HUDEP-2 (cell line): ENCODE measurements at regions not wholly inside any gene's neighbourhood (a gene's known extent, or its start where the extent isn't known, plus 50 kb on each side); places are given as distances from the start of the nearest gene placed in this dataset.

Experiments
- DNase-seq, 76 experiments: peaks; one replicate each; lab custom pipeline; 2025; ENCODE audit not compliant: unreplicated experiment in 76 of 76; lab: John Stamatoyannopoulos, UW

DNA sequence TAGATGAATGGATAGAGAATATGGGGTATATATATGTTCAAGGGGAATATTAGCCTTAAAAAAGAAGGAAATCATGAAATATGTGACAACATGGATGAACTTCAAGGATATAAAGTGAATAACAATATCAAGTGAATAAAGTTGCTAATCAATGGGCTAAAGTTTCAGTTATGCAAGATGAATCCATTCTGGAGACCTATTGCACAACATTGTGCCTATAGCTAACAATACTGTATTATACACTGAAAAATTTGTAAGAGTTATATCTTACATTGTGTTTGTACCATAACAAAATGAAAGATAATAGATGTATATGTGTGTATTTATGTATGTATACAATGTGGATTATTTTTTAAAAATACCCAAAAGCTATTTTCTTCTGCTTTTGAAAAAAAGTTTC lies 96.3 kb upstream of the DPYD start:
- DNase-seq: no peak

GRCh38 chr1:98008373-98008772 lies 87.5 kb upstream of the DPYD start:
- DNase-seq: no peak

DNA sequence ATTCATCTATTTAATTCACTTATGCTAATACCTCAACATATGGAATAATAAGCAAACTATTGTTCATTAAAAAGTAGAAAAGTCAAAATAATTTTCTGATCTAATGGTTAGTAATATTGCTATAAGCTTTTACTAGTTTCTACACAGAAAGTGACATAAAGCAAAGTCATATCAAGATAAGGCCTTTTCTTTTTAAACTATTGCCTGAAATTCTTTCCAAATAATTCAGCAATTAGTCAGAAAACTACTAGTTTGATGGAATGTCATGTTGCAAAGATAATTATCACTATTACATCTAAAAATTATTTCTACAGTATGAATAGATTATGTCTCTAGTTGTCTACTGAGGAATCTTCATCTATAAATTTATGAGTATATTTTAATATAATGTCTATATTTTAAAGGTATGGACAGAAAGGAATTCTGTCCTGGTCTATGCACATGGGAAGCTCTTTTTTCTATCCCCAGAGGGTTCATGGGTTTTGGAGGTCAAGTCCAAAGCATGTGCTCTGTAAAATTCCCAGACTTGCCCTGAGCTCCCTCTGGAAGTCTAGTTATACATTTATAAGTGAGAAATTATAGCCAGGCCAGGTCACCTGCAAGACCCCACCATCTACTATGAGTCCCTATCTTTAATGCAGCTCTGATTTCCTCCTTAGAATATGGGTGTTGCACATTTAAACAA lies 84.6 kb upstream of the DPYD start:
- no peak for DNase-seq

GRCh38 chr1:98003442-98003841 lies 82.6 kb upstream of the DPYD start:
- DNase-seq: no peak

GRCh38 chr1:98002288-98002687 lies 81.5 kb upstream of the DPYD start:
- DNase-seq: no peak

DNA sequence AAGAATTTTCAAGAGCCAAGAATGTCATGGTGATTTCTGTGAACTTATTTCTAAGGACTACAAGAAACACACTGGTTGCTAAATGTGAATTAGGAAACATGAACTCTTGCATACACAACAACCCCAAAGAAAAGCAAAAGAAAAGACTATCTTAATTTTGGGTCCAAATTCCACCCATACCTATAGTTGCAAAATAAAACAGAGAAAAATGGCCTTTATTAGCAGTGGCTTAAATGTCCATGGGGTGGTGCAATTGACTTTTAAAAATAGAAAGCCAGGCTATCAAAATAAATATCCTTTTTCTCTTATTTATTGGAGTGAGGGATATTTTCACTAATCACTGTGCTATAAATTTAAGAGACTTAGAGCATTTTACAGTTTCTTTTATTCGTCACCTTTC lies 80.9 kb upstream of the DPYD start:
- no peak for DNase-seq

DNA sequence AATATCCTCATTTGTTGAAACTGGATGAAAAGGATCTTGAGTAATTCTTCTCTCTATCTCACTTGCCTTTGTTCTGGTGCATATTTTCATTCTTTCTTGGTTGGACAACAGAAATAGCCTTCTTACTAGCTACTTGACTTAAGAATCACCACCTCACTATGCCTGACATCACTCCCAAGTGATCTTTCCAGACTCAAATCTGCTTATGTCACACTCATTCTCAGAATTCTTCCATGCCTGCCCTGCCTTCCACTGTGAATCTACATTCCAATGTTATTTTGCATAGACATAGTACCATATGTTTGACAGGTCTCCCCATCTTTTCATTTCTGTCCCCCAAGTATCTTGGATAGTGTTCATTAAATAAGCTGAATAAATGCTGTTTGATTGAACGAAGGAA lies 78.5 kb upstream of the DPYD start:
- DNase-seq: no peak

- no peak for DNase-seq
Measured at GRCh38 chr1:97996880-97997279, 76.0 kb upstream of the DPYD start.

DNA sequence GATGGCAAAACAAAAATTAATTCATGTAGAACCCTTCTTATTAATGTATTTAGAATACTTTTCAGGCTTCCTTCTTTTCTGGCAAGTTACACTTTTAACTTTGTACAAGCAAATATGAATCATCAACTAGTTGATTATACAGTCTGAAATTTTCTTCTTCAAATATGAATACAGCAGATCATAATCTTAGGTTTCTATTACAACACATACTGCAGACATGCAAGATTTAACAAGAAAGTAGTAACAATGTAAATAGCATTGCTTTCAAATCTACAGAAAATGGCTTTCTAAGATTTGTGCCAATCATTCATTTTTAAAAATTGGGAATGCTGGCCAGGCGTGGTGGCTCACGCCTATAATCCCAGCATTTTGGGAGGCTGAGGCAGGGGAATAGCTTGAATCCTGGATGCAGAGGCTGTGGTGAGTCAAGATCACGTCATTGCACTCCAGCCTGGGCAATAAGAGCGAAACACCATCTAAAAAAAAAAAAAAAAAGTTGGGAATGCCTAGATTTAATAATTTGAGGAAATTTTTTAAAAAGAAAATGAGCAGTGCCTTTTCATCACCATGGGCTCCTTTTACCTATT lies 68.4 kb upstream of the DPYD start:
- DNase-seq: no peak

DNA sequence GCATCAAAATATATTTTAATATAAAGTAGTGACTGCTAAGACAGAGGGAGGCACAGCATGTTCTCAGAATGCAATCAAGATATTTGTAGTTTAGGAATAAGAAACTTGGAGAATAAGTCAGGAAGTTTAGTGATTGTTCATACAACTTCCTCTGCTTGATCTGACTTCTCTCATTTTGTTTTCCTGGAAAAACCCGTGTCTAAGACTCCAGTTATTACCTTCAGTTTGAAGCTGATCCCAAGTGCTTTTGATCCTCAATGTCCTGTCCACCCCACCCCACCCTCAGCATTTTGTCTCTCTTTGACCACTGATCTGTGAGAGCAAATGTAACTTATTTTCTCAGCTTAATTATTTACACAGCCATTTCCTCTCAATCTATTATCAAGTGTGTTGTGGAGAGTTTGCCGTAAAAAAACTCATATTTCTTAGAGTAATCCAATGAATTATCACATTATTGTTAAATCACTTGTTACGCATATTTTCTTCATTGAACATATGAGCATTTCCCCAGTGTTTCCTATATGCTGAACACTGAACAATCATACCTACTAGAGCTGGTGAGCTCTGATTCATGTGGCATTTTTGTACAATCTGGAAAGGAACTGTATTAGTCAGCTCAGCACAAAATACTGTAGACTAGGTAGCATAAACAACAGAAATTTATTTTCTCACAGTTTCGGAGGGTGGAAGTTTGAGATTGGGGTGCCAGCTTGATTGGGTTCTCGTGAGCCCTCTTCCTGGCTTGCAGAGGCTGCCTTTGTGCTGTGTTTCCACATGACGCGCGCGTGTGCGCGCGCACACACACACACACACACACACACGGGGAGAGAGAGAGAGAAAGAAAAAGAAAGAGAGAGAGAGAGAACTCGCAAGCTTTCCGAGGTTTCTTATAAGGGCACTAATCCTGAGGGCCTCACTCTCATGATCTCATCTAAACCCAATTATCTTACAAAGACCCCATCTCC lies 65.5 kb upstream of the DPYD start:
- no peak for DNase-seq

GRCh38 chr1:97983126-97983525 lies 62.3 kb upstream of the DPYD start:
- DNase-seq: no peak

DNA sequence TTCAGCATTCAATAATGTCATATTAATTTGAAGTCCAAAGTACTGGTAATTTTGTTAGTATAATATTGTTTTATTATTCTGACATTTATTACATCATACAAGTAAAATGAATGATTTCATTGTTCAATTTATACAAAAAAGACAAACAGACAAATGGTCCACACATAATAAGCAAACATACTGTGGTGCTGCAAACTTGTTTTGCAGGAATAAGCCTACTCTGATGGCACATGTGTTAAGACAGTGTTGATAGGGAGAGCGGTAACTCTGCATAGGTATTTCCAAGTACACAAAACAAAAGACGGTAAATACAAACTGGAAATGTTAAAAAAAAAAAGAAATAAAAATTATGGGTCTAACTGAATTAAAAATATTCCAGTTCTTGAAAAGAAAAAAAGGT lies 59.7 kb upstream of the DPYD start:
- no peak for DNase-seq

DNA sequence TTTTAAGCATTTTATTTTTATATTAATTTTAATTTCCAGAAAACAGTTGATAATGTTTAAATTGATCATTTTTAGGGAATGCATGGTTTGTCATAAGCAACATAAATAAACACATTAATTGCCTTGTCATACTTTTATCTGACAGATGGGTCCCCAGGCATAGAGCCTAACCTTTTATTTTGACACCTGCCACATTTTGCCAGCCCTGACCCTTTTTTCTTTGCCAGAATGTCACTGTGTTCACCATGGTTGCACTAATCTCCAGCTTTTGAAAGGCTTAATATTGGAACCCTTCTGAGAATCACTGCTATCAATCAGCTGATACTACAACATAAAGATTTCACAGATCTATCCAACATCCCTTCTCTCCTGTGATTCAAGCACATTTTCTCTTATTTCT lies 56.0 kb upstream of the DPYD start:
- no peak for DNase-seq
